H1 (cell line): ENCODE measurements at regions not wholly inside any gene's neighbourhood (a gene's known extent, or its start where the extent isn't known, plus 50 kb on each side); places are given as distances from the start of the nearest gene placed in this dataset.

ENCODE experiments used
- BRCA1 ChIP-seq: IDR thresholded peaks from 2 replicates; pipeline ENCODE4 v1.6.1; 2012; ENCODE audit warnings: low read depth, low read length, improper control_type of control experiment
- GABPA ChIP-seq: IDR thresholded peaks from 2 replicates; pipeline ENCODE4 v1.6.1; 2011; ENCODE audit warnings: mild to moderate bottlenecking, low read length, moderate library complexity, borderline replicate concordance; ENCODE audit not compliant: insufficient read depth

DNA sequence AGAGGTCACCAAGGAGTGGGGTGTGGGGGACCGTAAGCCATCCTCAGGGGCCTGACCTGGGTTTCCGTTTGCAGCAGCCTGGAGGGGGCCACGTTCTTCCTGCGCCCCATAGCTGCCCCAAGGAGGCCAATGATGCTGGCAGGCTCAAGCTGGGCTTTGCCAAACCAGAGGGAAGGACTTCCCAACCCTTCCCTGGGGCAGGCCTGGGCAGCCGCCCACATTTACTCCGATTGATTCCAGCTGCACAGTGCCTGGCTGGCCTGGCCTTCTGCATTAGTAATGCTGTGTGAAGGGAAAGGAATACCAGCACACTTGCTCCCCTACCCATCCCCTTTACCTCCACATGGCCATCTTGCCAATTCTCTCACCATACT, 360.6 kb upstream of the SLC14A2 start (continued):
- TF ChIP-seq BRCA1, result no peak
- TF ChIP-seq GABPA, result no peak
- TF ChIP-seq, all 59 proteins: peak for 0
